HL-60 (cell line): ENCODE measurements at regions not wholly inside any gene's neighbourhood (a gene's known extent, or its start where the extent isn't known, plus 50 kb on each side); places are given as distances from the start of the nearest gene placed in this dataset.
A peak's percentile ranks its signal among the peaks of the same experiment; 100 is the strongest.
"Not testable (repeated sequence)": the region's sequence is repeated elsewhere in the genome, so short reads cannot be mapped to it uniquely, and the experiment has no call there.

ENCODE experiments used
- DNase-seq, 2 experiments: peaks; one replicate each; pipeline ENCODE4 v3.0.0-alpha.2; 2010 to 2020; ENCODE audit warnings: low read depth in 1 of 2, low spot score in 1 of 2
- H3K27ac ChIP-seq: fragments of 250-450 bp; sonication (Bioruptor Pico); replicated peaks from 2 replicates; pipeline ENCODE4 v1.5.1; 2020; ENCODE audit warnings: mild to moderate bottlenecking, moderate library complexity
- H3K27me3 ChIP-seq: fragments of 250-450 bp; sonication (Bioruptor Pico); 2 replicates; pipeline ENCODE4 v1.5.1; 2021; ENCODE audit warnings: mild to moderate bottlenecking, moderate library complexity; ENCODE audit not compliant: insufficient read depth, poor library complexity, severe bottlenecking
- H3K4me3 ChIP-seq: replicated peaks from 2 replicates; pipeline ENCODE4 v1.5.1; 2011; ENCODE audit warnings: mild to moderate bottlenecking, control low read depth, low read length; ENCODE audit not compliant: insufficient read depth

GRCh38 chr16:29137894-29138662 lies 153.2 kb downstream of the LAT start:
- not testable (repeated sequence) for H3K27me3 ChIP-seq, DNase-seq, H3K4me3 ChIP-seq, H3K27ac ChIP-seq

DNA sequence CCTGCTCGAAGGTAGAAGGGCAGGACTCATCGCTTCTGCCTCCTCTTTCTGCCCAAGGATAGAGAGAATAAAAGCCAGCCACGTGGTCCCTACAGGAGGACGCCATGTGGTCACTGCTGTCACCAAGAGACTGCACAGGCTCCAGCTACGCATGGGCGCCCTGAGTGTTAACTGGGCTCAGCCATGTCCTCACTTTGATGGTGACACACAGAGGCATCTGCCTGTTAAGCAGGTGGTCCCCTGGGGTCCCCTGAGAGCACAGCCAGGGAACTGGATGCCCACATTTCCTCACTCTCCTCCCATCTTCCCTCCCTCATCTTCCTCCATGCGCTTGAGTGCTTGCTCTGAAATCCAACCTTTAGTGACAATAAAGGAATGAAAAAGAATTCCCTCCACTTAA lies 152.6 kb downstream of the LAT start:
- not testable (repeated sequence) for H3K27ac ChIP-seq, DNase-seq, H3K4me3 ChIP-seq

GRCh38 chr16:29136916-29137315 lies 152.1 kb downstream of the LAT start:
- H3K27me3 ChIP-seq, DNase-seq, H3K4me3 ChIP-seq, H3K27ac ChIP-seq: not testable (repeated sequence)

More for the DNA sequence above, 152.6 kb downstream of the LAT start:
- not testable (repeated sequence) for H3K27me3 ChIP-seq

GRCh38 chr16:29136046-29136696 lies 151.3 kb downstream of the LAT start:
- not testable (repeated sequence) for H3K4me3 ChIP-seq, DNase-seq, H3K27ac ChIP-seq, H3K27me3 ChIP-seq

GRCh38 chr16:29135098-29135497 lies 150.2 kb downstream of the LAT start:
- H3K27ac ChIP-seq, H3K4me3 ChIP-seq, H3K27me3 ChIP-seq, DNase-seq: not testable (repeated sequence)

GRCh38 chr16:29133681-29134430 lies 149.0 kb downstream of the LAT start:
- not testable (repeated sequence) for DNase-seq, H3K27ac ChIP-seq, H3K4me3 ChIP-seq, H3K27me3 ChIP-seq

- not testable (repeated sequence) for H3K4me3 ChIP-seq, H3K27ac ChIP-seq, DNase-seq, H3K27me3 ChIP-seq
Observed at GRCh38 chr16:29132869-29133268, 148.0 kb downstream of the LAT start.

GRCh38 chr16:29132444-29132843 lies 147.6 kb downstream of the LAT start:
- H3K27me3 ChIP-seq, H3K4me3 ChIP-seq, DNase-seq, H3K27ac ChIP-seq: not testable (repeated sequence)

DNA sequence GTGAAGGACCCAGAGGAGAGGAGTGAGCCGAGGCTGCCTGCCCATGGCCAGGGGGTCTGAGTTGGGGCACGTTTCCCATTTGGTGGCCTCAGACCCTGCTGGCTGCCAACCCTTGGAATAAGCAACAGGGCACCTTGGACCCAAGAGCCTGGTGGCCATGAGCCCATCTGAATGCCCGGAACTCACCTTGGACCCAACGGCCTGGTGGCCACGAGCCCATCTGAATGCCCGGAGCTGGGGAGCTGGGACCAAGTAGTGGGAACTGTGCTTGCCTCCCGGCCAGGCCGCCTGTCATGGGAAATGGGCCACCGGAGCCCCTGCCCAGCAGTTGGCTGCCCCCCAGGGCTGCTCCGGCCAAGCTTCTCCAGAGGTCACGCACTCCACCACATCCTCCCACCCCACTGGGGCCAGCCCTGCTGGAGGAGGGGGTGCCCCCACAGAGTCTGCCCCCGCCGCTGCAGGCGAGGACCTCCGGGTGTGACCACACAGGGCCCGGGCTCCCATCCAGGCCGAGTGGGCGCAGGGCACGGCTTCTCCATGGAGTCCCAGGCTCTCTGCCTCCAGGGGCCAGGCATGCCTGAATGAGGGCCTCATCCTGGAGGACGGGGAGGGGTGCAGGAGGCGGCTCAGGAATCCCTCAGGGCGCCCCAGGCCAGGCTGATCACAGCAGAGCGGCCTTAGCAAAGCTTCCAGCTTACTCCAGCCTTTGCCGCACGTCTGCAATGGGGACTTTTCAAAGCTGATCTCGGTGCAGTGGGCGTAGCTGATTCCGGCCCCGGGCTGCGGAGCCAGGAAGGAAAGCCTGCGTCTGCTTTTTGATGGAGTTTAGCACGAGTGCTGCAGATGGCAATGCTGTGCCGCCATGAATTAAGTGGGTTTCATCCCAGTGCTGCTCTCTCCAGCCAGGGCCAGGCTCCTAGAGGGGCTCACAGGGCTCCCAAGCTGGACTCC lies 146.3 kb downstream of the LAT start:
- not testable (repeated sequence) for H3K27ac ChIP-seq, H3K4me3 ChIP-seq

GRCh38 chr16:29130131-29130711 lies 145.4 kb downstream of the LAT start:
- not testable (repeated sequence) for H3K4me3 ChIP-seq, H3K27me3 ChIP-seq, H3K27ac ChIP-seq, DNase-seq

More for the DNA sequence above, 146.3 kb downstream of the LAT start:
- H3K27me3 ChIP-seq, DNase-seq: not testable (repeated sequence)

- peak; percentile 30 to 51 for DNase-seq
Observed at GRCh38 chr16:29129458-29130038, 144.7 kb downstream of the LAT start.

GRCh38 chr16:29128732-29129457 lies 144.0 kb downstream of the LAT start:
- not testable (repeated sequence) for H3K27me3 ChIP-seq, H3K4me3 ChIP-seq, H3K27ac ChIP-seq, DNase-seq

More at GRCh38 chr16:29129458-29130038, 144.7 kb downstream of the LAT start:
- not testable (repeated sequence) for H3K4me3 ChIP-seq, H3K27ac ChIP-seq, H3K27me3 ChIP-seq
